LHCN-M2 (cell line): ENCODE measurements at regions not wholly inside any gene's neighbourhood (a gene's known extent, or its start where the extent isn't known, plus 50 kb on each side); places are given as distances from the start of the nearest gene placed in this dataset.
"Not testable (repeated sequence)": the region's sequence is repeated elsewhere in the genome, so short reads cannot be mapped to it uniquely, and the experiment has no call there.

Source experiments
- DNase-seq: peaks from one replicate; pipeline ENCODE4 v3.0.0-alpha.2; 2012; ENCODE audit warnings: low read depth

DNA sequence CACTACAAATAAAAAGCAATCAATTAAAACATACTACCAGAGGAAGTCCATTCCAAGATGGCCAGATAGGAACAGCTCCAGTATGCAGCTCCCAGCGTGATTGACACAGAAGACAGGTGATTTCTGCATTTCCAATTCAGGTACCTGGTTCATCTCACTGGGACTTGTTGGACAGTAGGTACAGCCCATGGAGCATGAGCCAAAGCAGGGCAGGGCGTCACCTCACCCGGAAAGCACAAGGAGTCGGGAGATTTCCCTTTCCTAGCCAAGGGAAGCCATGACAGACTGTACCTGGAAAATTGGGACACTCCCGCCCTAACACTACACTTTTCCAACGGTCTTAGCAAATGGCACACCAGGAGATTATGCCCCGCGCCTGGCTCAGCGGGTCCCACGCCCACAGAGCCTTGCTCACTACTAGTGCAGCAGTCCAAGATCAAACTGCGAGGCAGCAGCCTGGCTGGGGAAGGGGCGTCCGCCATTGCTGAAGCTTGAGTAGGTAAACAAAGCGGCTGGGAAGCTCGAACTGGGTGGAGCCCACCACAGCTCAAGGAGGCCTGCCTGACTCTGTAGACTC is 106.0 kb downstream of the BUD13 start:
- DNase-seq, result not testable (repeated sequence)

DNA sequence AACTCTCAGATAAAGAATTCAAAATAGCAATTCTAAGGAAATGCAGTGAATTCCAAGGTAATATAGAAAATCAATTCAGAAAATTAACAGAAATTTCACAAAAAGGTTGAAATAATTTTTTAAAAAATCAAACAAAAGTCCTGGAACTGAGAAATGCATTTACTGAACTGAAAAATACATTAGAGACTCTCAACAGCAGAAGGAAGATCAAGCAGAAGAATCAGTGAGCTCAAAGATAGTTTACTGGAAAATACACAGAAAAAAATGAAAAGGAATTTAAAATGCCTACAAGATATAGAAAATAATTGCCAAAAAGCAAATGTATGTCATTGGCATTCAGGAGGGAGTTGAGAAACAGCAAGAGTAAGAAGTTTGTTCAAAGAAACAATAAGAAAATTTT is 107.3 kb downstream of the BUD13 start:
- DNase-seq, result no peak

- DNase-seq, result no peak
Observed at GRCh38 chr11:116661056-116661455, 111.7 kb downstream of the BUD13 start.

DNA sequence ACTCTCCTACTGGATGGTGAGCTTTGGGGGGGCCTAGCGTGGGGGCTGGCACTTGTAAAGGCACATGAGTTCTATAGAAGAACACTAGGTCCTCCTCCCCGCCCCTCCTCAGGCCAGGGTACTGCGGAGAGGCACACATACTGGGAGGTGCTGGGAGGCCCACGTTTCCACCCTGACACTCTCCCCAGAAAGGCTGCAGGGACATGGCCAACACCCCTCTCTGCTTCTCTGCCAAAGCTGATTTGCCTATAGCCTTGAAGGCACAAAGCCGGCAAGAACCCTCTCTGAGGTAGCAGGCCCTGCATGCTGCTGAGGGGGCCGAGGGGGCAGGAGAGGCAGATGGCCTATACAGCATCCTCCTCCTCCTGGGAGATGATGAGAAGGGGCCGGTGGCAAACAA is 112.8 kb downstream of the BUD13 start:
- DNase-seq, result no peak

DNA sequence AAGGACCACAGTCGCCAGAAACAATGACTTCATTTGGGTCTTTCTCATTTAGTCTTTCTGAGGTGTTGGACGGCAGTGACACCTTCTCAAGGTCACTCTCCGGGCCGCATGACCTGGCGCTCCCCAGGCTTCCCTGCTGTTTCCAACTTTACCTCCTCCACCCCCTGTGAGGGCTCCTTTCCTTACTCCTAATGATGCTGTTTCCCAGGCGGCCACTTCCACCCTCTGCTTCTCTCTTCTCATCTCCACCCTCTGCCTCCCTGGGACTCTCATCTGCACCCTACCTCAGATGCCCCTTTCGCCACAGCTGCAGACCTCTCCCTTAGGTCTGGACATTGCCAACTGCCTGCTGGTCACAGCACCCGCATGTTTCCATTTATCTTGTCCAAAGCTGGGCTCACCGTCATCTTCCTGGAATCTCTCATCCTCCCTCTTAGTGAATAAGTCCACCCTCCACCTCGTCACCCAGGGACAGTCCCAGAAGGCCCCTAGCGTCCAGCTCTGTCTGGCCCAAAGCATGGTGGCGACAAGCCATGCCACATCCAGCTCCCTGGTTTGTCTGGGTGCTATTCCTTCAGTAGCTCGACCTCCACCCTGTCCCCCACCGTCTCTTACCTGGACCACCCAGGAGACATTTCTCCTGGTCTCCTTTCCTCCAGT is 113.8 kb downstream of the BUD13 start:
- DNase-seq, result no peak

GRCh38 chr11:116657842-116658825 is 114.7 kb downstream of the BUD13 start:
- DNase-seq, result peak; percentile 1

GRCh38 chr11:116656011-116656410 is 116.8 kb downstream of the BUD13 start:
- no peak for DNase-seq

- DNase-seq, result no peak
Observed at GRCh38 chr11:116654526-116654925, 118.3 kb downstream of the BUD13 start.

- no peak for DNase-seq
Observed at GRCh38 chr11:116653206-116653605, 119.6 kb downstream of the BUD13 start.

- no peak for DNase-seq
Observed at GRCh38 chr11:116651737-116652237, 121.0 kb downstream of the BUD13 start.

GRCh38 chr11:116651098-116651736 is 121.6 kb downstream of the BUD13 start:
- no peak for DNase-seq

GRCh38 chr11:116650052-116650451 is 122.7 kb downstream of the BUD13 start:
- DNase-seq, result no peak

DNA sequence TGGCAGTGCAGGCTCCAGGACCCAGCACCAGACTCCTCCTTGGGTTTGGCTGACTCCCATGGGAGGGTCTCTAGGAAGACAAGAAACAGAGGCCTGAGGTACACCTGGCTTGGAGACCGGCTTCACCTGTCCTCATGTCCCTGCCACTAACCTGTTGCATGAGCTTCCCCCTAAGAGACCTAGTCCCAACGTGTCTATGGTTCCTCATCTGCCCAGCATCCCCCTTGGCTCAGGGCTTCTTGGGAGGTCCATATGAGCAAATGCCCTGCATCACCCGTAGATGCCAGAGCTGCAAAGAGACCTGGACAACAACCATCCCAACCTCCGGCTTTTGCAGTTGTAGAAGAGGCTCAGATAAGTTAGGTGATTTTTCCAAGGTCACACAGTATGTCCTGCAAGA is 123.5 kb downstream of the BUD13 start:
- DNase-seq, result no peak

- no peak for DNase-seq
Observed at GRCh38 chr11:116648247-116649174, 124.3 kb downstream of the BUD13 start.

DNA sequence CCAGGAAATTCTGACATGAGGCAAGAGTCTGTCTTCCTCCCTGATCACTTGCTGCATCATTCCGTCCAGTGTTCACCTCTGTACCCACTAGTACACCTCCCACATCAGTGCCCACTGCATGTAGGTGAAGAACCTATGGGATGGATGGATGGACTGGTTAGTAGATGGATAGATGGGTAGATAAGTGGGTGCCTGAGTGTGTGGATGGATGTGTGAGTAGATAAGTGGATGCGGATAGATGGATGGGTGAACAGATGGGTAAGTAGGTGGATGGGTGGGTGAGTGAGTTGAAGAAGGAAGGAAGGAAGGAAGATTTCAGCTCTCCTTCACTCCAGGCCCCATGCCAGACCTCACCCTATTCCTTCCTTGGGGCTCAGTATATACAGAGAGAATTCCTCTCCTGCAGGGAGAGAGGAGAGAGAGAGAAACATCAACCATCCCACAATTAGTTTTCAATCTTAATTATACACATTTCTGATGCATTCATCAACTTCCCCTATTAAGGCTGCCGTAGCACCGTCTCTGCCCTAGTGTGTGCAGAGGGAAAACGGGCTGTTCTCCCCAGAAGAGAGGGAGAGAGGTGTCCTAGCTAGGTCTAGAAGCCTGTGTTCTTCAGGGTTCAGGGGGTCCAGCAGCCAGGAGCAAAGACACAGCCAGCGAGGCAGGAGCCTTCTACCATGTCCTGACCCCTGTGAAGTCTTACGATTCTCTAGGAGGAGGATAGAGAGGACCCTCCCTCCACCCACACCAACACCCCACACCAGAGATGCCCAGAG is 125.3 kb downstream of the BUD13 start:
- no peak for DNase-seq

GRCh38 chr11:116646191-116646590 is 126.6 kb downstream of the BUD13 start:
- no peak for DNase-seq

- DNase-seq, result no peak
Observed at GRCh38 chr11:116644941-116645305, 127.9 kb downstream of the BUD13 start.

- DNase-seq, result no peak
Observed at GRCh38 chr11:116644201-116644940, 128.4 kb downstream of the BUD13 start.

- no peak for DNase-seq
Observed at GRCh38 chr11:116643521-116643920, 129.3 kb downstream of the BUD13 start.
